IPS DF 6.9 (cell line): ENCODE measurements at regions not wholly inside any gene's neighbourhood (a gene's known extent, or its start where the extent isn't known, plus 50 kb on each side); places are given as distances from the start of the nearest gene placed in this dataset.

Experiments
- DNase-seq: peaks from one replicate; pipeline ENCODE4 v3.0.0-alpha.2; 2013; ENCODE audit warnings: low read depth, low spot score
- H3K27ac ChIP-seq: one replicate; pipeline ENCODE4 v1.5.1; 2013; ENCODE audit warnings: low read length, control low read depth
- H3K27me3 ChIP-seq: 2 replicates; pipeline ENCODE4 v1.6.1; 2013; ENCODE audit warnings: mild to moderate bottlenecking, low read length; ENCODE audit not compliant: control insufficient read depth, insufficient read depth
- H3K36me3 ChIP-seq: 2 replicates; pipeline ENCODE4 v1.6.1; 2013; ENCODE audit warnings: low read length; ENCODE audit not compliant: control insufficient read depth, insufficient read depth
- H3K4me1 ChIP-seq: 2 replicates; pipeline ENCODE4 v1.6.1; 2013; ENCODE audit warnings: low read length; ENCODE audit not compliant: control insufficient read depth, insufficient read depth
- H3K4me3 ChIP-seq: 2 replicates; pipeline ENCODE4 v1.5.1; 2013; ENCODE audit warnings: mild to moderate bottlenecking, low read length
- H3K9me3 ChIP-seq: 2 replicates; pipeline ENCODE4 v1.6.1; 2013; ENCODE audit warnings: low read length, inconsistent platforms; ENCODE audit not compliant: control insufficient read depth, insufficient read depth
- WGBS: extraction: QIAGEN DNeasy Blood & Tissue Kit; methylation state at CpG from one replicate; pipeline ENCODE4 v1.1.7; 2013; ENCODE audit warnings: mixed read lengths, missing lambda C conversion rate; ENCODE audit not compliant: insufficient read length, insufficient coverage; 5-methylcytosine and 5-hydroxymethylcytosine counted together

- no peak overlapping the region for H3K4me3 ChIP-seq
- no peaks in the 10 kb centered on the region for H3K9me3 ChIP-seq
- no peak for DNase-seq
- H3K27me3 ChIP-seq: no peaks in the 10 kb centered on the region
- WGBS: no CpG with 5 or more reads among the region's 1 CpG
- no peak overlapping the region for H3K27ac ChIP-seq
- no peaks in the 10 kb centered on the region for H3K4me1 ChIP-seq
- H3K36me3 ChIP-seq: no peaks in the 10 kb centered on the region
Measured at GRCh38 chr2:145739681-145740080, 1219.8 kb upstream of the ZEB2 start.

GRCh38 chr2:145736871-145737270 lies 1217.0 kb upstream of the ZEB2 start:
- Histone ChIP-seq H3K36me3 (no peaks in the 10 kb centered on the region), H3K4me1 (no peaks in the 10 kb centered on the region), H3K27me3 (no peaks in the 10 kb centered on the region), H3K4me3 (no peak overlapping the region), H3K27ac (no peak overlapping the region), H3K9me3 (no peaks in the 10 kb centered on the region)
- no peak for DNase-seq
- no CpG with 5 or more reads among the region's 1 CpG for WGBS

GRCh38 chr2:145731467-145731866 lies 1211.5 kb upstream of the ZEB2 start:
- Histone ChIP-seq H3K27ac (no peak overlapping the region), H3K27me3 (no peaks in the 10 kb centered on the region), H3K4me3 (no peak overlapping the region), H3K9me3 (no peaks in the 10 kb centered on the region), H3K36me3 (no peaks in the 10 kb centered on the region), H3K4me1 (no peaks in the 10 kb centered on the region)
- DNase-seq: no peak
- WGBS: no CpG with 5 or more reads among the region's 4 CpGs

GRCh38 chr2:145729993-145730770 lies 1210.3 kb upstream of the ZEB2 start:
- Histone ChIP-seq H3K4me1 (no peaks in the 10 kb centered on the region), H3K36me3 (no peaks in the 10 kb centered on the region), H3K9me3 (no peaks in the 10 kb centered on the region), H3K4me3 (no peak overlapping the region), H3K27ac (no peak overlapping the region), H3K27me3 (no peaks in the 10 kb centered on the region)
- no peak for DNase-seq
- WGBS: no CpG with 5 or more reads among the region's 5 CpGs

GRCh38 chr2:145729481-145729880 lies 1209.6 kb upstream of the ZEB2 start:
- Histone ChIP-seq H3K27me3 (no peaks in the 10 kb centered on the region), H3K27ac (no peak overlapping the region), H3K36me3 (no peaks in the 10 kb centered on the region), H3K9me3 (no peaks in the 10 kb centered on the region), H3K4me3 (no peak overlapping the region), H3K4me1 (no peaks in the 10 kb centered on the region)
- WGBS: no CpG with 5 or more reads among the region's 5 CpGs
- DNase-seq: no peak

GRCh38 chr2:145728511-145728910 lies 1208.6 kb upstream of the ZEB2 start:
- no peaks in the 10 kb centered on the region for H3K27me3 ChIP-seq
- H3K36me3 ChIP-seq: no peaks in the 10 kb centered on the region
- no CpG with 5 or more reads among the region's 1 CpG for WGBS

GRCh38 chr2:145725876-145726275 lies 1206.0 kb upstream of the ZEB2 start:
- no peaks in the 10 kb centered on the region for H3K9me3 ChIP-seq
- no peak for DNase-seq
- no CpG with 5 or more reads among the region's 3 CpGs for WGBS
- H3K4me1 ChIP-seq: no peaks in the 10 kb centered on the region
- H3K27ac ChIP-seq: no peak overlapping the region
- no peak overlapping the region for H3K4me3 ChIP-seq
- no peaks in the 10 kb centered on the region for H3K36me3 ChIP-seq
- H3K27me3 ChIP-seq: no peaks in the 10 kb centered on the region

More at GRCh38 chr2:145728511-145728910, 1208.6 kb upstream of the ZEB2 start:
- Histone ChIP-seq H3K4me3 (no peak overlapping the region), H3K9me3 (no peaks in the 10 kb centered on the region), H3K4me1 (no peaks in the 10 kb centered on the region), H3K27ac (no peak overlapping the region)
- DNase-seq: no peak

- H3K27me3 ChIP-seq: no peaks in the 10 kb centered on the region
- no peak overlapping the region for H3K4me3 ChIP-seq
- DNase-seq: no peak
- H3K27ac ChIP-seq: no peak overlapping the region
- H3K36me3 ChIP-seq: no peaks in the 10 kb centered on the region
- no peaks in the 10 kb centered on the region for H3K9me3 ChIP-seq
- H3K4me1 ChIP-seq: no peaks in the 10 kb centered on the region
- WGBS: no CpG with 5 or more reads among the region's 1 CpG
Measured at GRCh38 chr2:145724311-145724898, 1204.5 kb upstream of the ZEB2 start.

- H3K27ac ChIP-seq: no peak overlapping the region
- whole genome bisulfite sequencing: no CpG with 5 or more reads among the region's 5 CpGs
- no peaks in the 10 kb centered on the region for H3K27me3 ChIP-seq
- H3K36me3 ChIP-seq: no peaks in the 10 kb centered on the region
- H3K4me3 ChIP-seq: no peak overlapping the region
- H3K4me1 ChIP-seq: no peaks in the 10 kb centered on the region
- no peak for DNase-seq
- H3K9me3 ChIP-seq: no peaks in the 10 kb centered on the region
Measured at GRCh38 chr2:145723872-145724271, 1204.0 kb upstream of the ZEB2 start.

- Histone ChIP-seq H3K27ac (no peak overlapping the region), H3K27me3 (no peaks in the 10 kb centered on the region), H3K9me3 (no peaks in the 10 kb centered on the region), H3K4me3 (no peak overlapping the region), H3K4me1 (no peaks in the 10 kb centered on the region), H3K36me3 (no peaks in the 10 kb centered on the region)
- DNase-seq: no peak
- WGBS: no CpG with 5 or more reads among the region's 1 CpG
Measured at GRCh38 chr2:145721681-145722080, 1201.8 kb upstream of the ZEB2 start.

- WGBS: no CpG with 5 or more reads among the region's 2 CpGs
- Histone ChIP-seq H3K4me1 (no peaks in the 10 kb centered on the region), H3K36me3 (no peaks in the 10 kb centered on the region)
Measured at GRCh38 chr2:145715601-145716000, 1195.7 kb upstream of the ZEB2 start.

More at GRCh38 chr2:145715601-145716000, 1195.7 kb upstream of the ZEB2 start:
- no peak for DNase-seq
- Histone ChIP-seq H3K27me3 (no peaks in the 10 kb centered on the region), H3K9me3 (no peaks in the 10 kb centered on the region), H3K27ac (no peak overlapping the region), H3K4me3 (no peak overlapping the region)
